Loucy (cell line): ENCODE measurements at regions not wholly inside any gene's neighbourhood (a gene's known extent, or its start where the extent isn't known, plus 50 kb on each side); places are given as distances from the start of the nearest gene placed in this dataset.

Source experiments
- H2AFZ ChIP-seq: fragments of 200-600 bp; sonication (generic); 2 replicates; pipeline ENCODE4 v1.6.0; 2016; ENCODE audit warnings: antibody characterized with exemption, mild to moderate bottlenecking, low read length, moderate library complexity
- H3F3A ChIP-seq: fragments of 200-600 bp; 2 replicates; pipeline ENCODE4 v1.6.0; 2016; ENCODE audit warnings: antibody characterized with exemption, low read depth, mild to moderate bottlenecking
- H3K27me3 ChIP-seq: fragments of 200-600 bp; sonication (generic); 2 replicates; pipeline ENCODE4 v1.6.1; 2014; ENCODE audit warnings: low read length, mild to moderate bottlenecking; ENCODE audit not compliant: insufficient read depth, poor library complexity, severe bottlenecking
- H3K36me3 ChIP-seq: fragments of 200-600 bp; sonication (generic); 2 replicates; pipeline ENCODE4 v1.6.1; 2016; ENCODE audit warnings: low read length; ENCODE audit not compliant: insufficient read depth
- H3K4me1 ChIP-seq: fragments of 200-600 bp; sonication (generic); 2 replicates; pipeline ENCODE4 v1.5.1; 2014; ENCODE audit warnings: low read length, mild to moderate bottlenecking; ENCODE audit not compliant: insufficient read depth, poor library complexity, severe bottlenecking
- H3K4me2 ChIP-seq: fragments of 200-600 bp; sonication (generic); 2 replicates; pipeline ENCODE4 v1.6.0; 2014; ENCODE audit warnings: antibody characterized with exemption, low read length, low read depth, mild to moderate bottlenecking; ENCODE audit not compliant: poor library complexity, severe bottlenecking
- H3K4me3 ChIP-seq: fragments of 200-600 bp; sonication (generic); 2 replicates; pipeline ENCODE4 v1.5.1; 2014; ENCODE audit warnings: low read length, mild to moderate bottlenecking, mixed read lengths; ENCODE audit not compliant: poor library complexity, severe bottlenecking
- H3K79me2 ChIP-seq: fragments of 200-600 bp; sonication (generic); 2 replicates; pipeline ENCODE4 v1.6.1; 2014; ENCODE audit warnings: low read length; ENCODE audit not compliant: insufficient read depth
- H3K9ac ChIP-seq: fragments of 200-600 bp; sonication (generic); 2 replicates; pipeline ENCODE4 v1.6.0; 2014; ENCODE audit warnings: mild to moderate bottlenecking, low read depth, low read length, moderate library complexity; ENCODE audit not compliant: poor library complexity, severe bottlenecking
- H3K9me2 ChIP-seq: fragments of 200-600 bp; sonication (generic); replicated peaks from 2 replicates; pipeline ENCODE4 v1.6.1; 2016; ENCODE audit warnings: low read depth, low read length, mixed read lengths
- H3K9me3 ChIP-seq: fragments of 200-600 bp; sonication (generic); 2 replicates; pipeline ENCODE4 v1.6.1; 2014; ENCODE audit warnings: mild to moderate bottlenecking, antibody characterized with exemption, low read length, low read depth; ENCODE audit not compliant: insufficient read depth
- H4K20me1 ChIP-seq: fragments of 200-600 bp; sonication (generic); 2 replicates; pipeline ENCODE4 v1.6.0; 2014; ENCODE audit warnings: antibody characterized with exemption, low read length, mild to moderate bottlenecking; ENCODE audit not compliant: insufficient read depth, poor library complexity, severe bottlenecking
- EZH2phosphoT487 ChIP-seq: fragments of 200-600 bp; IDR thresholded peaks from 2 replicates; pipeline ENCODE4 v1.6.1; 2018; ENCODE audit warnings: antibody characterized with exemption, mild to moderate bottlenecking, moderate library complexity, borderline replicate concordance
- TF ChIP-seq, protein P1 (sequence below): fragments of 200-600 bp; sonication (generic); conservative IDR thresholded peaks from 2 replicates; pipeline ENCODE4 v1.5.1; 2014; ENCODE audit warnings: mild to moderate bottlenecking, antibody characterized with exemption, low read length

DNA sequence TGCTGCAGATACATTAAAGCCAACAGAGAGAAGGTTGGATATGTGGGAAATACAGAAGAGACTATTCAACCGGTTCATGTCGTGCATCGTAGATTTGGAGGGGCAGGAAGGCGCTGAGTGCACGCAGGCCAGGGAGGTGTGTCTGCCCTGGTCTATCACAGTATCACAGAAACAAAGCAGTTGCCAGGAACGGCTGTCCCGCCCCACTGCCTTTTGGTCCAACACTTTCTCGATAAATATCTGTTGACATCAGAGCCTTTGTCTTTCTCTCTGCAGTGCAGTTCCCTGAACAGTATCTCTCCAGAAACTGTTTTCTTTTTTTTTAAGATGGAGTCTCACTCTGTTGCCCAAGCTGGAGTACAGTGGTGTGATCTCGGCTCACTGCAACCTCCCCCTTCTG, 151.1 kb upstream of the BCOR start:
- no peak overlapping the region for H3K4me2 ChIP-seq
- no peaks in the 10 kb centered on the region for H3K79me2 ChIP-seq
- no peak overlapping the region for H2AFZ ChIP-seq
- H3K4me1 ChIP-seq, result peaks cover 17% of the 10 kb centered on the region
- no peaks in the 10 kb centered on the region for H3K9me3 ChIP-seq
- no peak overlapping the region for H3K9ac ChIP-seq
- H3K9me2 ChIP-seq, result no peaks in the 10 kb centered on the region
- TF ChIP-seq, protein P1, sequence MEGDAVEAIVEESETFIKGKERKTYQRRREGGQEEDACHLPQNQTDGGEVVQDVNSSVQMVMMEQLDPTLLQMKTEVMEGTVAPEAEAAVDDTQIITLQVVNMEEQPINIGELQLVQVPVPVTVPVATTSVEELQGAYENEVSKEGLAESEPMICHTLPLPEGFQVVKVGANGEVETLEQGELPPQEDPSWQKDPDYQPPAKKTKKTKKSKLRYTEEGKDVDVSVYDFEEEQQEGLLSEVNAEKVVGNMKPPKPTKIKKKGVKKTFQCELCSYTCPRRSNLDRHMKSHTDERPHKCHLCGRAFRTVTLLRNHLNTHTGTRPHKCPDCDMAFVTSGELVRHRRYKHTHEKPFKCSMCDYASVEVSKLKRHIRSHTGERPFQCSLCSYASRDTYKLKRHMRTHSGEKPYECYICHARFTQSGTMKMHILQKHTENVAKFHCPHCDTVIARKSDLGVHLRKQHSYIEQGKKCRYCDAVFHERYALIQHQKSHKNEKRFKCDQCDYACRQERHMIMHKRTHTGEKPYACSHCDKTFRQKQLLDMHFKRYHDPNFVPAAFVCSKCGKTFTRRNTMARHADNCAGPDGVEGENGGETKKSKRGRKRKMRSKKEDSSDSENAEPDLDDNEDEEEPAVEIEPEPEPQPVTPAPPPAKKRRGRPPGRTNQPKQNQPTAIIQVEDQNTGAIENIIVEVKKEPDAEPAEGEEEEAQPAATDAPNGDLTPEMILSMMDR, result no peak
- TF ChIP-seq EZH2phosphoT487, result no peak
- H3K4me3 ChIP-seq, result no peak overlapping the region
- H3K36me3 ChIP-seq, result no peaks in the 10 kb centered on the region
- H3K27me3 ChIP-seq, result no peaks in the 10 kb centered on the region
- H3F3A ChIP-seq, result no peaks in the 10 kb centered on the region
- no peaks in the 10 kb centered on the region for H4K20me1 ChIP-seq

DNA sequence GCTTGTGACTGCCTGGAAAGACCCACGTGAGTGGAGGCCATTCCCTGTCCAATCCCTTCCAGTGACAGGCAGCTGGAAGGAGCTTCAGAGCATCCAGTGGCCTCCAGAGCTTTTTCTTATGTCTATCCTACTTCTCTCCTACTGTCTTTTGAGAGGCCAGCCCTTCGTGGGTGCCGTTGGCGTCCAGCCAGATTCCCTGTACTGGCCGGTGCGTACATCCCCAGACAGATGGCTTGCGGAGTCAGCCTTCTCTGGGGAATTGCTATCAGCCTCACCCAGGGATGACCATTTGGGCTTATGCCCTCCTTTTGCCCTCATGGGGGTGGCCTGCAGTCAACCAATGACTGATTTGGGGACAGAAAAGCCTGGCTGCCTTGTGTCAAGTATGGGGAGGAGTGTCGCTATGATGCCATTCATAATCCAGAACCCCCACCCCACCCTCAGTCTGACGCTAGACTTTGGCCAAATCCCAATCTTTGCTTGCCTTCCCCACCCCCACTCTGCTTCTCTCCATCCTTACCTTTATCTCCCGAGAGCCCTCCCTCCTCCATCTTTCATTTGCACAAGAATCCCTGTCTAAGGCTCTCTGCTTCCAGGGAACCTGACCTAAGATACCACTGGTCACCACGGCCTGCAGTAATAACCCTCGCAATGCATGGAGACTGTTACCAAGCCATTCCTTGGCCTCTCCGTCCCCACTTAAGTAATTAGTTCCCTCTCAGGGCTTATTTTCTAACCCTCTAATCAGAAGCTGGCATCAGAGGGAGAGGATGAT, 150.3 kb upstream of the BCOR start:
- Histone ChIP-seq H3F3A (no peaks in the 10 kb centered on the region), H3K4me2 (no peak overlapping the region)

DNA sequence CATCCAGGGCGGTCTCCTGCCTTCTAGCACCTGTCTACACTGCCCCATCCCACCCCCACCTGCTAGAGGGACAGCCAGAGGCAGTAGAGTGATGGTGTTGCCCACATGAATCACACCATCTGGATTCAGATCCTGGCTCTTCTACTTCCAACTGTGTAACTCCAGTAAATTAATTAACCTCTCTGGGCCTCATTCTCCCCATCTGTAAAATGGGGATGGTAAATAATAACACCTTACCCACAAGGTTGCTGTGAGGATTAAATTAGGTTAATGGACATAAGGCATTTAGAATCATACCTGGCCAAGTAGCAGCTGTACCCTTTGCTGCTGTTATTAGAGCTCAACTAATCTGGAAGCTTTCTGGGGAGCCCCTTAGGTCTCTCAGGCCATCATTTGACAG, 149.6 kb upstream of the BCOR start:
- no peak overlapping the region for H2AFZ ChIP-seq
- H4K20me1 ChIP-seq, result no peaks in the 10 kb centered on the region
- no peak overlapping the region for H3K4me2 ChIP-seq
- H3K9me3 ChIP-seq, result no peaks in the 10 kb centered on the region
- no peaks in the 10 kb centered on the region for H3K27me3 ChIP-seq
- no peaks in the 10 kb centered on the region for H3K9me2 ChIP-seq
- H3K9ac ChIP-seq, result no peak overlapping the region
- no peak overlapping the region for H3K4me3 ChIP-seq
- TF ChIP-seq EZH2phosphoT487, result no peak
- no peaks in the 10 kb centered on the region for H3K79me2 ChIP-seq
- no peaks in the 10 kb centered on the region for H3F3A ChIP-seq
- no peaks in the 10 kb centered on the region for H3K36me3 ChIP-seq
- peaks cover 13% of the 10 kb centered on the region for H3K4me1 ChIP-seq

More for the DNA sequence above, 150.3 kb upstream of the BCOR start:
- Histone ChIP-seq H3K9me3 (no peaks in the 10 kb centered on the region), H3K4me3 (no peak overlapping the region), H3K4me1 (peaks cover 13% of the 10 kb centered on the region), H4K20me1 (no peaks in the 10 kb centered on the region), H3K9ac (no peak overlapping the region), H3K36me3 (no peaks in the 10 kb centered on the region), H3K79me2 (no peaks in the 10 kb centered on the region), H2AFZ (no peak overlapping the region), H3K27me3 (no peaks in the 10 kb centered on the region), H3K9me2 (no peaks in the 10 kb centered on the region)
- TF ChIP-seq, protein P1, result no peak
- no peak for TF ChIP-seq EZH2phosphoT487
